Testis (tissue), 2 donors: ENCODE measurements at regions not wholly inside any gene's neighbourhood (a gene's known extent, or its start where the extent isn't known, plus 50 kb on each side); places are given as distances from the start of the nearest gene placed in this dataset.

Experiments used
- POLR2A ChIP-seq: fragments of 450-650 bp; IDR thresholded peaks from one replicate; pipeline ENCODE4 v1.6.1; 2017; ENCODE audit warnings: antibody characterized with exemption, mild to moderate bottlenecking, moderate library complexity
- TF ChIP-seq, protein P1 (sequence below), 3 experiments: fragments of 450-650 bp in 2 of 3; fragments of 200-600 bp in 1 of 3; sonication (generic) in 1 of 3; IDR thresholded peaks; one replicate each; pipeline ENCODE4 v1.5.1; 2016 to 2019; ENCODE audit warnings: antibody characterized with exemption in 3 of 3, mild to moderate bottlenecking in 2 of 3, moderate library complexity in 1 of 3

DNA sequence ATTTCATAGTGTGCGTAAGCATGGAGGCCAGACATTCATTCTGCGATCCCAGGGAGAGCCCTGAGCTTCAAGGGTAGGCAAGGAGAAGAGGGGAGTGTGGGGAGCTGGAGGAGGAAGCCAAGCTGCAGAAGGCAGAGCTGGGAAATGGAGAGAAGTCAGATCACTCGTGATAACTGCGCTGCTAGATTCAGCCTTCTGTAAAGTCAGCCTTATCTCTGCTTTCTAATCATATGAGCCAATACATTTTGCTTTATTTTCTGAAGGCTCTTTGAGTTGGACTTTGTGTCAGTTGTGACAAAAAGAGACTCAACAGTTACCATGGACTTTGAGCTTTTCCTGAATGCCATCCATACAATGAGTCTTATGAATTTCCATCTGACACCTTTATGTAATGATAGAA, 61.7 kb upstream of the CREB5 start:
- TF ChIP-seq, protein P1, sequence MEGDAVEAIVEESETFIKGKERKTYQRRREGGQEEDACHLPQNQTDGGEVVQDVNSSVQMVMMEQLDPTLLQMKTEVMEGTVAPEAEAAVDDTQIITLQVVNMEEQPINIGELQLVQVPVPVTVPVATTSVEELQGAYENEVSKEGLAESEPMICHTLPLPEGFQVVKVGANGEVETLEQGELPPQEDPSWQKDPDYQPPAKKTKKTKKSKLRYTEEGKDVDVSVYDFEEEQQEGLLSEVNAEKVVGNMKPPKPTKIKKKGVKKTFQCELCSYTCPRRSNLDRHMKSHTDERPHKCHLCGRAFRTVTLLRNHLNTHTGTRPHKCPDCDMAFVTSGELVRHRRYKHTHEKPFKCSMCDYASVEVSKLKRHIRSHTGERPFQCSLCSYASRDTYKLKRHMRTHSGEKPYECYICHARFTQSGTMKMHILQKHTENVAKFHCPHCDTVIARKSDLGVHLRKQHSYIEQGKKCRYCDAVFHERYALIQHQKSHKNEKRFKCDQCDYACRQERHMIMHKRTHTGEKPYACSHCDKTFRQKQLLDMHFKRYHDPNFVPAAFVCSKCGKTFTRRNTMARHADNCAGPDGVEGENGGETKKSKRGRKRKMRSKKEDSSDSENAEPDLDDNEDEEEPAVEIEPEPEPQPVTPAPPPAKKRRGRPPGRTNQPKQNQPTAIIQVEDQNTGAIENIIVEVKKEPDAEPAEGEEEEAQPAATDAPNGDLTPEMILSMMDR (IDR thresholded peaks at IDR 0.05): no peak
- no peak for TF ChIP-seq POLR2A
